ENCODE measurements at regions not wholly inside any gene's neighbourhood (a gene's known extent, or its start where the extent isn't known, plus 50 kb on each side); places are given as distances from the start of the nearest gene placed in this dataset.
"Not testable (repeated sequence)": the region's sequence is repeated elsewhere in the genome, so short reads cannot be mapped to it uniquely, and the experiment has no call there.

GRCh38 chr10:125238682-125239081, 78.3 kb upstream of the CTBP2 start:
- Mint-ChIP-seq H3K4me3 (no peak overlapping the region), H3K27ac (no peak overlapping the region), H3K4me1 (ENCODE audit: low read depth) (no peaks in the 10 kb centered on the region), H3K36me3 (ENCODE audit: low read depth) (no peaks in the 10 kb centered on the region), H3K27me3 (peaks cover 1% of the 10 kb centered on the region), H3K9me3 (peaks cover 32% of the 10 kb centered on the region)
- intact Hi-C loops (cut with micrococcal nuclease): no loop called here

- H3K36me3 Mint-ChIP-seq (ENCODE audit: low read depth): no peaks in the 10 kb centered on the region
- intact Hi-C loops (cut with micrococcal nuclease): no loop called here
- no peak overlapping the region for H3K27ac Mint-ChIP-seq
- H3K27me3 Mint-ChIP-seq: peaks cover 1% of the 10 kb centered on the region
- no peak overlapping the region for H3K4me3 Mint-ChIP-seq
- peaks cover 32% of the 10 kb centered on the region for H3K9me3 Mint-ChIP-seq
- no peaks in the 10 kb centered on the region for H3K4me1 Mint-ChIP-seq (ENCODE audit: low read depth)
These were observed 75.7 kb upstream of the CTBP2 start for GRCh38 chr10:125236091-125236490.

GRCh38 chr10:125235093-125236069, 75.0 kb upstream of the CTBP2 start:
- intact Hi-C loops (cut with micrococcal nuclease): no loop called here
- Mint-ChIP-seq H3K4me3 (no peak overlapping the region), H3K9me3 (peaks cover 32% of the 10 kb centered on the region), H3K36me3 (ENCODE audit: low read depth) (no peaks in the 10 kb centered on the region), H3K27me3 (peaks cover 1% of the 10 kb centered on the region), H3K27ac (no peak overlapping the region), H3K4me1 (ENCODE audit: low read depth) (no peaks in the 10 kb centered on the region)

- intact Hi-C loops (cut with micrococcal nuclease); H3K27ac Mint-ChIP-seq; H3K4me3 Mint-ChIP-seq; H3K4me1 Mint-ChIP-seq (ENCODE audit: low read depth); H3K36me3 Mint-ChIP-seq (ENCODE audit: low read depth); H3K27me3 Mint-ChIP-seq: not testable (repeated sequence)
- H3K9me3 Mint-ChIP-seq: peaks cover 32% of the 10 kb centered on the region
These were observed 74.2 kb upstream of the CTBP2 start for GRCh38 chr10:125234576-125234975.

- no peaks in the 10 kb centered on the region for H3K27me3 Mint-ChIP-seq
- intact Hi-C loops (cut with micrococcal nuclease): no loop called here
- no peak overlapping the region for H3K4me3 Mint-ChIP-seq
- peaks cover 23% of the 10 kb centered on the region for H3K9me3 Mint-ChIP-seq
- H3K36me3 Mint-ChIP-seq (ENCODE audit: low read depth): no peaks in the 10 kb centered on the region
- no peaks in the 10 kb centered on the region for H3K4me1 Mint-ChIP-seq (ENCODE audit: low read depth)
- H3K27ac Mint-ChIP-seq: no peak overlapping the region
These were observed 73.4 kb upstream of the CTBP2 start for GRCh38 chr10:125233726-125234125.

GRCh38 chr10:125232841-125233240, 72.5 kb upstream of the CTBP2 start:
- Mint-ChIP-seq H3K27me3 (no peaks in the 10 kb centered on the region), H3K9me3 (peaks cover 17% of the 10 kb centered on the region), H3K4me3 (no peak overlapping the region), H3K36me3 (ENCODE audit: low read depth) (no peaks in the 10 kb centered on the region), H3K27ac (no peak overlapping the region), H3K4me1 (ENCODE audit: low read depth) (no peaks in the 10 kb centered on the region)
- intact Hi-C loops (cut with micrococcal nuclease): no loop called here

- no peaks in the 10 kb centered on the region for H3K36me3 Mint-ChIP-seq (ENCODE audit: low read depth)
- no peaks in the 10 kb centered on the region for H3K4me1 Mint-ChIP-seq (ENCODE audit: low read depth)
- no peak overlapping the region for H3K4me3 Mint-ChIP-seq
- H3K27ac Mint-ChIP-seq: no peak overlapping the region
- peaks cover 17% of the 10 kb centered on the region for H3K9me3 Mint-ChIP-seq
- no peaks in the 10 kb centered on the region for H3K27me3 Mint-ChIP-seq
- intact Hi-C loops (cut with micrococcal nuclease): no loop called here
These were observed 71.6 kb upstream of the CTBP2 start for GRCh38 chr10:125231813-125232475.

GRCh38 chr10:125231116-125231812, 70.9 kb upstream of the CTBP2 start:
- Mint-ChIP-seq H3K4me3 (no peak overlapping the region), H3K9me3 (peaks cover 14% of the 10 kb centered on the region), H3K4me1 (ENCODE audit: low read depth) (no peaks in the 10 kb centered on the region), H3K36me3 (ENCODE audit: low read depth) (no peaks in the 10 kb centered on the region), H3K27me3 (no peaks in the 10 kb centered on the region), H3K27ac (no peak overlapping the region)
- intact Hi-C loops (cut with micrococcal nuclease): no loop called here

- no peak overlapping the region for H3K27ac Mint-ChIP-seq
- no peaks in the 10 kb centered on the region for H3K4me1 Mint-ChIP-seq (ENCODE audit: low read depth)
- peaks cover 14% of the 10 kb centered on the region for H3K9me3 Mint-ChIP-seq
- intact Hi-C loops (cut with micrococcal nuclease): no loop called here
- H3K27me3 Mint-ChIP-seq: no peaks in the 10 kb centered on the region
- no peak overlapping the region for H3K4me3 Mint-ChIP-seq
- H3K36me3 Mint-ChIP-seq (ENCODE audit: low read depth): no peaks in the 10 kb centered on the region
These were observed 69.9 kb upstream of the CTBP2 start for GRCh38 chr10:125230251-125230650.

GRCh38 chr10:125228245-125228940, 68.0 kb upstream of the CTBP2 start:
- H3K27ac Mint-ChIP-seq; intact Hi-C loops (cut with micrococcal nuclease); H3K4me3 Mint-ChIP-seq: not testable (repeated sequence)

GRCh38 chr10:125227546-125227945, 67.2 kb upstream of the CTBP2 start:
- H3K9me3 Mint-ChIP-seq: peaks cover 14% of the 10 kb centered on the region
- intact Hi-C loops (cut with micrococcal nuclease): no loop called here
- no peaks in the 10 kb centered on the region for H3K4me1 Mint-ChIP-seq (ENCODE audit: low read depth)
- no peak overlapping the region for H3K27ac Mint-ChIP-seq
- no peaks in the 10 kb centered on the region for H3K27me3 Mint-ChIP-seq
- no peak overlapping the region for H3K4me3 Mint-ChIP-seq
- H3K36me3 Mint-ChIP-seq (ENCODE audit: low read depth): no peaks in the 10 kb centered on the region

More at GRCh38 chr10:125228245-125228940, 68.0 kb upstream of the CTBP2 start:
- not testable (repeated sequence) for H3K27me3 Mint-ChIP-seq; H3K36me3 Mint-ChIP-seq (ENCODE audit: low read depth); H3K4me1 Mint-ChIP-seq (ENCODE audit: low read depth)
- H3K9me3 Mint-ChIP-seq: peaks cover 14% of the 10 kb centered on the region

- H3K27me3 Mint-ChIP-seq: no peaks in the 10 kb centered on the region
- H3K9me3 Mint-ChIP-seq: peaks cover 14% of the 10 kb centered on the region
- intact Hi-C loops (cut with micrococcal nuclease): no loop called here
- peaks cover 2% of the 10 kb centered on the region for H3K4me1 Mint-ChIP-seq (ENCODE audit: low read depth)
- no peak overlapping the region for H3K27ac Mint-ChIP-seq
- no peaks in the 10 kb centered on the region for H3K36me3 Mint-ChIP-seq (ENCODE audit: low read depth)
- H3K4me3 Mint-ChIP-seq: no peak overlapping the region
These were observed 66.5 kb upstream of the CTBP2 start for GRCh38 chr10:125226823-125227222.

- intact Hi-C loops (cut with micrococcal nuclease): no loop called here
- no peaks in the 10 kb centered on the region for H3K27me3 Mint-ChIP-seq
- no peaks in the 10 kb centered on the region for H3K36me3 Mint-ChIP-seq (ENCODE audit: low read depth)
- peaks cover 14% of the 10 kb centered on the region for H3K9me3 Mint-ChIP-seq
- peaks cover 5% of the 10 kb centered on the region for H3K4me1 Mint-ChIP-seq (ENCODE audit: low read depth)
- no peak overlapping the region for H3K4me3 Mint-ChIP-seq
- no peak overlapping the region for H3K27ac Mint-ChIP-seq
These were observed 65.6 kb upstream of the CTBP2 start for GRCh38 chr10:125226005-125226404.

All from dendritic cell treated with granulocyte-macrophage colony-stimulating factor and Interleukin-4, amounts not matched to agents 40 ng/mL and 50 ng/mL, for 4 days (primary cell).